ENCODE measurements at regions not wholly inside any gene's neighbourhood (a gene's known extent, or its start where the extent isn't known, plus 50 kb on each side); places are given as distances from the start of the nearest gene placed in this dataset.

GRCh38 chr4:126440297-126440696, 1125.5 kb downstream of the FAT4 start:
- no peak for TF ChIP-seq EZH2 (IDR thresholded peaks at IDR 0.05; ENCODE audit: insufficient read depth, poor library complexity, severe bottlenecking)
- TF ChIP-seq EZH2phosphoT487 (IDR thresholded peaks at IDR 0.05; ENCODE audit: insufficient read depth, low read depth), result no peak

All from GM23248 (cell line).